ENCODE measurements at regions not wholly inside any gene's neighbourhood (a gene's known extent, or its start where the extent isn't known, plus 50 kb on each side); places are given as distances from the start of the nearest gene placed in this dataset.
A peak's percentile ranks its signal among the peaks of the same experiment; 100 is the strongest.

DNA sequence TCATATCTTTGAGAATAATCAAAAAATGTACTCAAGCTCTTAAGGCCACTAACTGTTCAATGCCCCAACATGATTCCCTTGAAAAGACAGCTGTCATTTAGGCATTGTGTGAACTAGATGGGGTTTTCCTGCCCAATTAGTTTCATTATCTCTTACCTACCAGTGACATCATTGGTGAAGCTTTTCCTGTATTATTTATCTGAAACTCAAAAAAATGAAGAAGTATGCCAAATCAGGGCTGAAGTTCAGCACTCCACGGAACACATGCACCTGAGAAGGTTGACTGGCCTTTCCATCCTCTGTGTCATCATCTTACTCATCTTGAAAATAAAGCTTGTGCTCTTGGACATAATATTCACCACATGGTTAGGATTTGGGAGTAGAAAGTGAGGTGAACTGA is 126.4 kb downstream of the TXNL1 start:
- H3K27ac ChIP-seq (ENCODE audit: low read depth, low read length): no peak overlapping the region
- H3K79me2 ChIP-seq (ENCODE audit: control insufficient read depth, insufficient read depth, low read length): no peaks in the 10 kb centered on the region
- no peak overlapping the region for H4K8ac ChIP-seq (ENCODE audit: low read depth, low read length)
- H3K79me1 ChIP-seq (ENCODE audit: low read length): no peaks in the 10 kb centered on the region
- peaks cover 2% of the 10 kb centered on the region for H3K4me1 ChIP-seq (ENCODE audit: control insufficient read depth, low read depth, low read length)
- H3K27me3 ChIP-seq (ENCODE audit: insufficient read depth, low read length, poor library complexity): no peaks in the 10 kb centered on the region
- no peak overlapping the region for H3K9ac ChIP-seq (ENCODE audit: low read length)
- no peak overlapping the region for H3K4me2 ChIP-seq (ENCODE audit: low read length)
- H3K18ac ChIP-seq (ENCODE audit: low read length): no peak overlapping the region
- no peak for DNase-seq
- H4K5ac ChIP-seq (ENCODE audit: low read length): no peak overlapping the region
- no peak overlapping the region for H3K56ac ChIP-seq (ENCODE audit: low read length)
- no peak overlapping the region for H3K4me3 ChIP-seq (ENCODE audit: low read length)
- H2AK5ac ChIP-seq (ENCODE audit: low read length): no peak overlapping the region
- no peaks in the 10 kb centered on the region for H3K36me3 ChIP-seq (ENCODE audit: control insufficient read depth, insufficient read depth, low read length)
- no peak overlapping the region for H3K23ac ChIP-seq (ENCODE audit: low read length)
- H2BK120ac ChIP-seq (ENCODE audit: low read depth, low read length): no peak overlapping the region
- no peak overlapping the region for H2BK5ac ChIP-seq (ENCODE audit: low read length)
- no peak overlapping the region for H2BK15ac ChIP-seq (replicated peaks; ENCODE audit: low read depth)
- no peak overlapping the region for H3K4ac ChIP-seq (ENCODE audit: low read depth, low read length)
- no CpG with 5 or more reads among the region's 1 CpG for WGBS (ENCODE audit: extremely low coverage, insufficient coverage, low lambda C conversion rate)

DNA sequence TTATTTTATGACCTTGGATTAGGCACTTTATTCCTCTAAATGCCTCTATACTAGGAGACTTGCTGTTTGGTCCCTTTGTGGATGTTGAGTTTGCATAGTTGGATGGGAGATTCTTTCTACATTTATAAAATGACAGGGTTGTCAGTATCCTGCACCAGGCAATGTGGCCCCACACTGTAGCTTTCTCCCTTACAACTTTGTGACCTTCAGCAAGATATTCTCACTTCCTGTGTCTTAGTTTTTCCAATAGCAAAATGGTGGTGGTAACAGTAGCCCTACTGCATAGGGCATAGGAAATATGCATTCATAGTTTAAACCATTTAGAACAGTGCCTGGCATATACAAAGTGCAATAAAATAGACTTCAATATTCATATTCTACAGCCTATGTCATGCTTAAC is 128.3 kb downstream of the TXNL1 start:
- Histone ChIP-seq H2BK15ac (replicated peaks; ENCODE audit: low read depth) (no peak overlapping the region), H3K36me3 (ENCODE audit: control insufficient read depth, insufficient read depth, low read length) (no peaks in the 10 kb centered on the region), H3K4me2 (ENCODE audit: low read length) (no peak overlapping the region), H3K79me1 (ENCODE audit: low read length) (no peaks in the 10 kb centered on the region), H3K79me2 (ENCODE audit: control insufficient read depth, insufficient read depth, low read length) (no peaks in the 10 kb centered on the region), H3K27me3 (ENCODE audit: insufficient read depth, low read length, poor library complexity) (no peaks in the 10 kb centered on the region), H3K9ac (ENCODE audit: low read length) (no peak overlapping the region), H3K4me3 (ENCODE audit: low read length) (no peak overlapping the region), H2AK5ac (ENCODE audit: low read length) (no peak overlapping the region), H3K4ac (ENCODE audit: low read depth, low read length) (no peak overlapping the region), H3K56ac (ENCODE audit: low read length) (no peak overlapping the region), H3K18ac (ENCODE audit: low read length) (no peak overlapping the region), H3K27ac (ENCODE audit: low read depth, low read length) (no peak overlapping the region), H2BK120ac (ENCODE audit: low read depth, low read length) (no peak overlapping the region), H4K5ac (ENCODE audit: low read length) (no peak overlapping the region), H2BK5ac (ENCODE audit: low read length) (no peak overlapping the region), H3K23ac (ENCODE audit: low read length) (no peak overlapping the region), H4K8ac (ENCODE audit: low read depth, low read length) (no peak overlapping the region), H3K4me1 (ENCODE audit: control insufficient read depth, low read depth, low read length) (peaks cover 2% of the 10 kb centered on the region)
- no peak for DNase-seq

GRCh38 chr18:56509656-56510055 is 128.7 kb downstream of the TXNL1 start:
- Histone ChIP-seq H3K9ac (ENCODE audit: low read length) (no peak overlapping the region), H3K4me1 (ENCODE audit: control insufficient read depth, low read depth, low read length) (peaks cover 2% of the 10 kb centered on the region), H4K8ac (ENCODE audit: low read depth, low read length) (no peak overlapping the region), H3K4ac (ENCODE audit: low read depth, low read length) (no peak overlapping the region), H3K18ac (ENCODE audit: low read length) (no peak overlapping the region), H3K23ac (ENCODE audit: low read length) (no peak overlapping the region), H2BK120ac (ENCODE audit: low read depth, low read length) (no peak overlapping the region), H3K27me3 (ENCODE audit: insufficient read depth, low read length, poor library complexity) (no peaks in the 10 kb centered on the region), H3K56ac (ENCODE audit: low read length) (no peak overlapping the region), H2BK5ac (ENCODE audit: low read length) (no peak overlapping the region), H2BK15ac (replicated peaks; ENCODE audit: low read depth) (no peak overlapping the region), H3K4me3 (ENCODE audit: low read length) (no peak overlapping the region), H3K79me2 (ENCODE audit: control insufficient read depth, insufficient read depth, low read length) (no peaks in the 10 kb centered on the region), H3K36me3 (ENCODE audit: control insufficient read depth, insufficient read depth, low read length) (no peaks in the 10 kb centered on the region), H3K79me1 (ENCODE audit: low read length) (no peaks in the 10 kb centered on the region), H2AK5ac (ENCODE audit: low read length) (no peak overlapping the region), H4K5ac (ENCODE audit: low read length) (no peak overlapping the region), H3K27ac (ENCODE audit: low read depth, low read length) (no peak overlapping the region), H3K4me2 (ENCODE audit: low read length) (no peak overlapping the region)
- DNase-seq: no peak
- WGBS (ENCODE audit: extremely low coverage, insufficient coverage, low lambda C conversion rate): no CpG with 5 or more reads among the region's 3 CpGs

DNA sequence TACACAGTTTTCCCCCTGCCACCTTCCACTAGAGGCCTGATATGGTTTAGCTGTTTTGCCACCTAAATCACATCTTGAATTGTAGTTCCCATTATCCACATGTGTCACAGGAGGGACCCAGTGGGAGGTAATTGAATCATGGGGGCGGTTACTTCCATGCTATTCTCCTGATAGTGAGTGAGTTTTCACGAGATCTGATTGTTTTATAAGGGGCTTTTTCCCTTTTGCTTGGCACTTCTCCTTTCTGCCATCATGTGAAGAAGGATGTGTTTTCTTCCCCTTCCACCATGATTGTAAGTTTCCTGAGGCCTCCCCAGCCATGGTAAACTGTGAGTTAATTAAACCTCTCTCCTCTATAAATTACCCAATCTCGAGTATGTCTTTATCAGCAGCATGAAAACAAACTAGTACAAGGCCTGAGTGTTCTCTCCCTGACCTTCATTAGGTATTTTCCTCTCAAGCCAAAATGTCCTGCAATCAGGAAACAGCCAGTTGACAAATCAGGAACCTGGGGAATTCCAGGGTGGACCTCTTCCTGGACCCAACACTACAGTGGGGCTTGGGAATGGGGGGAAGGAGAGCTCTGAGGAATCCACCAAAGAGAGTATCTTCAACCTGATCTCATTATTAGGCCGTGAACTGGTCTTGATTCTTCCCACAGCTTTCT is 129.9 kb downstream of the TXNL1 start:
- no peak overlapping the region for H4K8ac ChIP-seq (ENCODE audit: low read depth, low read length)
- H2AK5ac ChIP-seq (ENCODE audit: low read length): no peak overlapping the region
- H3K4me2 ChIP-seq (ENCODE audit: low read length): no peak overlapping the region
- H3K4ac ChIP-seq (ENCODE audit: low read depth, low read length): no peak overlapping the region
- no peak overlapping the region for H3K4me3 ChIP-seq (ENCODE audit: low read length)
- WGBS (ENCODE audit: extremely low coverage, insufficient coverage, low lambda C conversion rate): no CpG with 5 or more reads among the region's 4 CpGs
- no peak overlapping the region for H3K56ac ChIP-seq (ENCODE audit: low read length)
- H3K27me3 ChIP-seq (ENCODE audit: insufficient read depth, low read length, poor library complexity): no peaks in the 10 kb centered on the region
- peak; percentile 37 for DNase-seq
- H3K23ac ChIP-seq (ENCODE audit: low read length): no peak overlapping the region
- H2BK5ac ChIP-seq (ENCODE audit: low read length): no peak overlapping the region
- no peak overlapping the region for H3K9ac ChIP-seq (ENCODE audit: low read length)
- H3K4me1 ChIP-seq (ENCODE audit: control insufficient read depth, low read depth, low read length): peaks cover 2% of the 10 kb centered on the region
- no peak overlapping the region for H3K18ac ChIP-seq (ENCODE audit: low read length)
- H3K36me3 ChIP-seq (ENCODE audit: control insufficient read depth, insufficient read depth, low read length): no peaks in the 10 kb centered on the region
- no peak overlapping the region for H3K27ac ChIP-seq (ENCODE audit: low read depth, low read length)
- H3K79me1 ChIP-seq (ENCODE audit: low read length): no peaks in the 10 kb centered on the region
- no peak overlapping the region for H2BK120ac ChIP-seq (ENCODE audit: low read depth, low read length)
- no peaks in the 10 kb centered on the region for H3K79me2 ChIP-seq (ENCODE audit: control insufficient read depth, insufficient read depth, low read length)
- no peak overlapping the region for H2BK15ac ChIP-seq (replicated peaks; ENCODE audit: low read depth)
- no peak overlapping the region for H4K5ac ChIP-seq (ENCODE audit: low read length)

- Histone ChIP-seq H3K4me2 (ENCODE audit: low read length) (no peak overlapping the region), H3K56ac (ENCODE audit: low read length) (no peak overlapping the region), H3K79me2 (ENCODE audit: control insufficient read depth, insufficient read depth, low read length) (no peaks in the 10 kb centered on the region), H3K79me1 (ENCODE audit: low read length) (no peaks in the 10 kb centered on the region), H2BK5ac (ENCODE audit: low read length) (no peak overlapping the region), H3K23ac (ENCODE audit: low read length) (no peak overlapping the region), H3K4me3 (ENCODE audit: low read length) (no peak overlapping the region), H2BK15ac (replicated peaks; ENCODE audit: low read depth) (no peak overlapping the region), H3K27ac (ENCODE audit: low read depth, low read length) (no peak overlapping the region), H3K27me3 (ENCODE audit: insufficient read depth, low read length, poor library complexity) (no peaks in the 10 kb centered on the region), H2AK5ac (ENCODE audit: low read length) (no peak overlapping the region), H3K9ac (ENCODE audit: low read length) (no peak overlapping the region), H3K18ac (ENCODE audit: low read length) (no peak overlapping the region), H4K5ac (ENCODE audit: low read length) (no peak overlapping the region), H3K4ac (ENCODE audit: low read depth, low read length) (no peak overlapping the region), H3K4me1 (ENCODE audit: control insufficient read depth, low read depth, low read length) (peaks cover 2% of the 10 kb centered on the region), H3K36me3 (ENCODE audit: control insufficient read depth, insufficient read depth, low read length) (no peaks in the 10 kb centered on the region), H4K8ac (ENCODE audit: low read depth, low read length) (no peak overlapping the region), H2BK120ac (ENCODE audit: low read depth, low read length) (no peak overlapping the region)
- no peak for DNase-seq
Observed at GRCh38 chr18:56505971-56506370, 132.4 kb downstream of the TXNL1 start.

DNA sequence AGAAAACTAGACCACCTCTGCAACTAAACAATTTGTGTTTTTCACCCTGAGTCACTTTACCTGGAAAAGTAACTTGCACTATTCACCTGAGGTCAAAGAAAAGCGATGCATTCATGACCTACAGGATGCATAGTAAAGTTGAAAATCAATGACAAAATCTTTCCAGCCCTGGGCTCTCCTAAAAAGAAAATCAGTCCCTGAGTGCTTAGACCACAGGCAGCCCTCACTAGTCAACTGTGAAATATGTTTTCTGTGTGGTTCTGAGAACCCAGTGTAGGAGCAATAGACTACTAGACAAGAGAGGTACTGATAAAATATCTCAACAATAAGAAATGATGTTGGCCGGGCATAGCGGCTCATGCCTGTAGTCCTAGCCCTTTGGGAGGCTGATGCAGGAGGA is 133.1 kb downstream of the TXNL1 start:
- no peak overlapping the region for H4K8ac ChIP-seq (ENCODE audit: low read depth, low read length)
- H3K56ac ChIP-seq (ENCODE audit: low read length): no peak overlapping the region
- H3K27me3 ChIP-seq (ENCODE audit: insufficient read depth, low read length, poor library complexity): no peaks in the 10 kb centered on the region
- H2AK5ac ChIP-seq (ENCODE audit: low read length): no peak overlapping the region
- no peak overlapping the region for H3K4me3 ChIP-seq (ENCODE audit: low read length)
- H2BK15ac ChIP-seq (replicated peaks; ENCODE audit: low read depth): no peak overlapping the region
- H3K4me2 ChIP-seq (ENCODE audit: low read length): no peak overlapping the region
- no peak overlapping the region for H2BK120ac ChIP-seq (ENCODE audit: low read depth, low read length)
- no peak for DNase-seq
- H2BK5ac ChIP-seq (ENCODE audit: low read length): no peak overlapping the region
- H3K23ac ChIP-seq (ENCODE audit: low read length): no peak overlapping the region
- H3K18ac ChIP-seq (ENCODE audit: low read length): no peak overlapping the region
- H4K5ac ChIP-seq (ENCODE audit: low read length): no peak overlapping the region
- H3K4me1 ChIP-seq (ENCODE audit: control insufficient read depth, low read depth, low read length): peaks cover 2% of the 10 kb centered on the region
- no CpG with 5 or more reads among the region's 3 CpGs for WGBS (ENCODE audit: extremely low coverage, insufficient coverage, low lambda C conversion rate)
- H3K79me2 ChIP-seq (ENCODE audit: control insufficient read depth, insufficient read depth, low read length): no peaks in the 10 kb centered on the region
- no peak overlapping the region for H3K4ac ChIP-seq (ENCODE audit: low read depth, low read length)
- no peak overlapping the region for H3K9ac ChIP-seq (ENCODE audit: low read length)
- no peak overlapping the region for H3K27ac ChIP-seq (ENCODE audit: low read depth, low read length)
- H3K36me3 ChIP-seq (ENCODE audit: control insufficient read depth, insufficient read depth, low read length): no peaks in the 10 kb centered on the region
- no peaks in the 10 kb centered on the region for H3K79me1 ChIP-seq (ENCODE audit: low read length)
